CD1c-positive myeloid dendritic cell (primary cell): ENCODE measurements at regions not wholly inside any gene's neighbourhood (a gene's known extent, or its start where the extent isn't known, plus 50 kb on each side); places are given as distances from the start of the nearest gene placed in this dataset.

ENCODE experiments used
- DNase-seq: peaks from one replicate; pipeline ENCODE4 v3.0.0-alpha.2; 2016; ENCODE audit errors: extremely low spot score

GRCh38 chr20:21575981-21576740 is 62.3 kb upstream of the NKX2-2 start:
- DNase-seq = no peak

- no peak for DNase-seq
Measured at GRCh38 chr20:21575167-21575566, 61.3 kb upstream of the NKX2-2 start.

- no peak for DNase-seq
Measured at GRCh38 chr20:21574443-21574842, 60.6 kb upstream of the NKX2-2 start.

GRCh38 chr20:21573259-21573658 is 59.4 kb upstream of the NKX2-2 start:
- DNase-seq = no peak

- DNase-seq = peak; percentile 33
Measured at GRCh38 chr20:21571841-21572690, 58.2 kb upstream of the NKX2-2 start.

GRCh38 chr20:21570285-21570992 is 56.6 kb upstream of the NKX2-2 start:
- no peak for DNase-seq

GRCh38 chr20:21569586-21569985 is 55.7 kb upstream of the NKX2-2 start:
- no peak for DNase-seq

GRCh38 chr20:21564127-21564773 is 50.4 kb upstream of the NKX2-2 start:
- DNase-seq = no peak
